Keratinocyte (primary cell): ENCODE measurements at regions not wholly inside any gene's neighbourhood (a gene's known extent, or its start where the extent isn't known, plus 50 kb on each side); places are given as distances from the start of the nearest gene placed in this dataset.

Experiments used
- DNase-seq: peaks from one replicate; pipeline ENCODE4 v3.0.0-alpha.2; 2011; ENCODE audit warnings: low read depth, missing footprints, low spot score
- FAIRE-seq: peaks from 2 replicates; lab custom pipeline; 2011; peaks lifted over from hg19 to GRCh38; lab: Jason Lieb, UNC
- H2AFZ ChIP-seq: 2 replicates; pipeline ENCODE4 v1.6.0; 2012; ENCODE audit warnings: low read length, control low read depth, inconsistent platforms; ENCODE audit not compliant: control insufficient read depth
- H3K27ac ChIP-seq: 2 replicates; pipeline ENCODE4 v1.5.1; 2011; ENCODE audit warnings: low read length; ENCODE audit not compliant: control insufficient read depth, insufficient read depth
- H3K27me3 ChIP-seq: 3 replicates; pipeline ENCODE4 v1.6.0; 2011; ENCODE audit warnings: low read length; ENCODE audit not compliant: control insufficient read depth, insufficient read depth; ENCODE audit errors: extremely low read depth
- H3K36me3 ChIP-seq, 2 experiments: 2 replicates in 1 of 2; 3 replicates in 1 of 2; pipeline ENCODE4 v1.5.1; 2011; ENCODE audit warnings: low read length in 2 of 2, mild to moderate bottlenecking in 1 of 2; ENCODE audit not compliant: control insufficient read depth in 2 of 2, insufficient read depth in 2 of 2; ENCODE audit errors: extremely low read depth in 1 of 2
- H3K4me1 ChIP-seq: 3 replicates; pipeline ENCODE4 v1.5.1; 2011; ENCODE audit warnings: low read length; ENCODE audit not compliant: control insufficient read depth, insufficient read depth; ENCODE audit errors: extremely low read depth
- H3K4me2 ChIP-seq: 3 replicates; pipeline ENCODE4 v1.6.0; 2011; ENCODE audit warnings: low read depth, low read length; ENCODE audit not compliant: control insufficient read depth, insufficient read depth; ENCODE audit errors: extremely low read depth
- H3K4me3 ChIP-seq, 3 experiments: fragments of 200-600 bp in 1 of 3; sonication (generic) in 1 of 3; 2 replicates in 2 of 3; 3 replicates in 1 of 3; pipeline ENCODE4 v1.5.1; 2011 to 2016; ENCODE audit warnings: low read length in 3 of 3, mild to moderate bottlenecking in 3 of 3, control low read depth in 2 of 3, inconsistent platforms in 1 of 3, low read depth in 1 of 3, mixed read lengths in 1 of 3, mixed run types in 1 of 3, moderate library complexity in 1 of 3; ENCODE audit not compliant: control insufficient read depth in 2 of 3, insufficient read depth in 2 of 3; ENCODE audit errors: extremely low read depth in 1 of 3
- H3K79me2 ChIP-seq: 2 replicates; pipeline ENCODE4 v1.6.0; 2012; ENCODE audit warnings: low read length; ENCODE audit not compliant: control insufficient read depth, insufficient read depth
- H3K9ac ChIP-seq: 3 replicates; pipeline ENCODE4 v1.6.0; 2011; ENCODE audit warnings: low read length; ENCODE audit not compliant: control insufficient read depth, insufficient read depth; ENCODE audit errors: extremely low read depth
- H3K9me1 ChIP-seq: 3 replicates; pipeline ENCODE4 v1.6.0; 2011; ENCODE audit warnings: low read length; ENCODE audit not compliant: control insufficient read depth, insufficient read depth; ENCODE audit errors: extremely low read depth
- H3K9me3 ChIP-seq: 2 replicates; pipeline ENCODE4 v1.5.1; 2012; ENCODE audit warnings: low read depth, low read length; ENCODE audit not compliant: control insufficient read depth
- H4K20me1 ChIP-seq: 3 replicates; pipeline ENCODE4 v1.6.0; 2011; ENCODE audit warnings: low read length; ENCODE audit not compliant: control insufficient read depth, insufficient read depth; ENCODE audit errors: extremely low read depth
- EZH2 ChIP-seq: IDR thresholded peaks from one replicate; pipeline ENCODE4 v1.6.1; 2012; ENCODE audit warnings: inconsistent platforms, mild to moderate bottlenecking, low read length, moderate library complexity
- dilution Hi-C: fragments of 300-500 bp; cut with MboI; formaldehyde crosslinking; loops from one replicate; pipeline ENCODE4 v1.7.0; 2020; ENCODE audit warnings: low sequenced_read_pairs; ENCODE audit not compliant: extremely low pct_ligation_motif_present
- TF ChIP-seq, protein P1 (sequence below), 3 experiments: IDR thresholded peaks in 1 of 3; conservative IDR thresholded peaks in 1 of 3; optimal IDR thresholded peaks in 1 of 3; 2 replicates in 2 of 3; 3 replicates in 1 of 3; pipeline versions ENCODE3 to v1.5.1; 2011; ENCODE audit warnings: low read length in 3 of 3, mild to moderate bottlenecking in 3 of 3, moderate library complexity in 2 of 3, control low read depth in 1 of 3, inconsistent platforms in 1 of 3; ENCODE audit not compliant: insufficient read depth in 2 of 3; ENCODE audit errors: extremely low read depth in 1 of 3

- Histone ChIP-seq H3K9ac (no peak overlapping the region), H3K79me2 (no peaks in the 10 kb centered on the region), H3K4me1 (no peaks in the 10 kb centered on the region), H3K4me3 (no peak overlapping the region), H3K27ac (no peak overlapping the region), H3K9me1 (no peaks in the 10 kb centered on the region), H3K36me3 (no peaks in the 10 kb centered on the region), H2AFZ (no peak overlapping the region), H3K27me3 (no peaks in the 10 kb centered on the region), H3K9me3 (no peaks in the 10 kb centered on the region), H3K4me2 (no peak overlapping the region), H4K20me1 (no peaks in the 10 kb centered on the region)
- dilution Hi-C loops, result no loop called here
- FAIRE-seq, result no peak
- DNase-seq, result no peak
- no peak for TF ChIP-seq EZH2
- TF ChIP-seq, protein P1, sequence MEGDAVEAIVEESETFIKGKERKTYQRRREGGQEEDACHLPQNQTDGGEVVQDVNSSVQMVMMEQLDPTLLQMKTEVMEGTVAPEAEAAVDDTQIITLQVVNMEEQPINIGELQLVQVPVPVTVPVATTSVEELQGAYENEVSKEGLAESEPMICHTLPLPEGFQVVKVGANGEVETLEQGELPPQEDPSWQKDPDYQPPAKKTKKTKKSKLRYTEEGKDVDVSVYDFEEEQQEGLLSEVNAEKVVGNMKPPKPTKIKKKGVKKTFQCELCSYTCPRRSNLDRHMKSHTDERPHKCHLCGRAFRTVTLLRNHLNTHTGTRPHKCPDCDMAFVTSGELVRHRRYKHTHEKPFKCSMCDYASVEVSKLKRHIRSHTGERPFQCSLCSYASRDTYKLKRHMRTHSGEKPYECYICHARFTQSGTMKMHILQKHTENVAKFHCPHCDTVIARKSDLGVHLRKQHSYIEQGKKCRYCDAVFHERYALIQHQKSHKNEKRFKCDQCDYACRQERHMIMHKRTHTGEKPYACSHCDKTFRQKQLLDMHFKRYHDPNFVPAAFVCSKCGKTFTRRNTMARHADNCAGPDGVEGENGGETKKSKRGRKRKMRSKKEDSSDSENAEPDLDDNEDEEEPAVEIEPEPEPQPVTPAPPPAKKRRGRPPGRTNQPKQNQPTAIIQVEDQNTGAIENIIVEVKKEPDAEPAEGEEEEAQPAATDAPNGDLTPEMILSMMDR (optimal IDR thresholded peaks at IDR 0.05 in 1 of 3, IDR thresholded peaks at IDR 0.05 in 1 of 3, conservative IDR thresholded peaks at IDR 0.05 in 1 of 3; ENCODE audit: extremely low read depth in 1 of 3, insufficient read depth in 2 of 3, low read length in 3 of 3), result no peak
Observed at GRCh38 chr18:27824275-27824674, 352.7 kb downstream of the CDH2 start.

- Histone ChIP-seq H2AFZ (no peak overlapping the region), H3K9ac (no peak overlapping the region), H3K9me3 (no peaks in the 10 kb centered on the region), H3K79me2 (no peaks in the 10 kb centered on the region), H3K4me3 (no peak overlapping the region), H3K9me1 (no peaks in the 10 kb centered on the region), H4K20me1 (no peaks in the 10 kb centered on the region), H3K4me1 (no peaks in the 10 kb centered on the region), H3K27ac (no peak overlapping the region), H3K4me2 (no peak overlapping the region), H3K36me3 (no peaks in the 10 kb centered on the region), H3K27me3 (no peaks in the 10 kb centered on the region)
- FAIRE-seq, result no peak
- DNase-seq, result no peak
- TF ChIP-seq, protein P1 (optimal IDR thresholded peaks at IDR 0.05 in 1 of 3, IDR thresholded peaks at IDR 0.05 in 1 of 3, conservative IDR thresholded peaks at IDR 0.05 in 1 of 3; ENCODE audit: extremely low read depth in 1 of 3, insufficient read depth in 2 of 3, low read length in 3 of 3), result no peak
- TF ChIP-seq EZH2, result no peak
- dilution Hi-C loops, result no loop called here
Observed at GRCh38 chr18:27823053-27823452, 353.9 kb downstream of the CDH2 start.
